NCI-H2171 (cell line): ENCODE measurements at regions not wholly inside any gene's neighbourhood (a gene's known extent, or its start where the extent isn't known, plus 50 kb on each side); places are given as distances from the start of the nearest gene placed in this dataset.

Experiments
- DNase-seq: peaks from one replicate; lab custom pipeline; 2025; lab: John Stamatoyannopoulos, UW

DNA sequence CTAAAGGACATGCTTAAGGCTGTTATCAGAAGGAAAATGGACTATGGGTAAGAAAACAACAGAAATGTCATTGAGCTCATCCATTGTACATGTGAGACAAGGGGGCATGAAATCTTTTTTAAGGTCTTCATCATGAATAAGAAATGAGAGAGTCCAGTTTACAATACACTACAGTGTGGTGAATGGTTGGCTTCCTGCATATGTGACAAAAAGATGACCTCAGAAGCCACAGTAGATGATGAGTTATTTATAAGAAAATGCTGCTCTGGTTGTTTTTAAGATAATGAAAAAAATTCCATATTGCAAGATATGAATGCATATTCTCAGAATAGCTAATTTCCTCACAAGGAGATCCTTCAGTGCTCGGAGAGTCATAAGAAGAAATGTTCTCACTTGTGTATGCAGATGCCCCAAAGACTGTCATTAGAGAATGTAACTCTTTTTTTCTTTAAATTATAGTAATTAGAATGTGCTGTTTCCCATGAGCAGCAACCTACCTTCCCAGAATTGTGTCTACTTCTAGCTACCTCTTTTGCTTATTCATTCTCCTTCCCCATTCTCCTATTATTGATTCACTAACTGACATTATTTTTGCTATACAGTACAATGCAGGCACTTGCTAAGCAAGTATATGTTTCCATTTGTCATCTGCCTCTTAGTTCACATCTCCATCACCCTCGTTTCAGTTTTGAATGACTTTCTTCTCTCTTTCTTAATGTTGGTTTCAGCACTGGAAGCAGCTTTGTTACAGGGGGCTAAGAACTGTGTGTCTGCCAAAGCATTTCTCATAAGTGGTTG is 152.0 kb upstream of the PEX5L start:
- DNase-seq: no peak

DNA sequence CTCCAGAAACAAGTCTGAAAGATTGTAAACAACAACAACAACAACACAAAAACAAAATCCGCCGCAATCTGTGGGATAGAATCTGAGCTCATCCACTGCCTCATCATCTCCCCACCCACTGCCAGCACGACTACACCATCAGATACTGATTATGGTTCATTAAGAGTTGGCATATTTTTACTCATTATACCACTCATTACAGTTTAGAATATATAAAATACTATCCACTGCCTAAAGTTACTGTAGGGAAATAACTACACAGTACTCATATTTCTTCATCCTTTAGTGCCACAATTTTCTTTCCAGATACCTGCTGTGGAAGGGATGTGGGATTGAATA is 152.5 kb upstream of the PEX5L start:
- no peak for DNase-seq

DNA sequence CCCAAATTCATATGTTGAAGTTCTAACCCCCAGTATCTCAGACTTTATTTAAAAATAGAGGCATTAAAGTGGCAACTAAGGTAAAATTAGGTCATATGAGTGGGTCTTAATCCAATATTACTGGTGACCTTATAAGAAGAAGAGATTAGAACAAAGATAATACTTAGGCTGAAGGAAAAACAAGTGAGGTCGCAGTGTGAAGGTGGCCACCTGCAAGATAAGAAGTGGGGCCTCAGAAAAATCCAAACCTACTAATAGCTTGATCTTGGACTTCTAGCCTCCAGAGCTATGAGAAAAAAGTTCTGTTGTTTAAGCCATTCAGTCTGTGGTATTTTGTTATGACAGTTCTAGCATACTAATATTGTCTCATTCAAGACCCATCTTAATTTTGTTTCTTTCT is 159.9 kb upstream of the PEX5L start:
- no peak for DNase-seq

DNA sequence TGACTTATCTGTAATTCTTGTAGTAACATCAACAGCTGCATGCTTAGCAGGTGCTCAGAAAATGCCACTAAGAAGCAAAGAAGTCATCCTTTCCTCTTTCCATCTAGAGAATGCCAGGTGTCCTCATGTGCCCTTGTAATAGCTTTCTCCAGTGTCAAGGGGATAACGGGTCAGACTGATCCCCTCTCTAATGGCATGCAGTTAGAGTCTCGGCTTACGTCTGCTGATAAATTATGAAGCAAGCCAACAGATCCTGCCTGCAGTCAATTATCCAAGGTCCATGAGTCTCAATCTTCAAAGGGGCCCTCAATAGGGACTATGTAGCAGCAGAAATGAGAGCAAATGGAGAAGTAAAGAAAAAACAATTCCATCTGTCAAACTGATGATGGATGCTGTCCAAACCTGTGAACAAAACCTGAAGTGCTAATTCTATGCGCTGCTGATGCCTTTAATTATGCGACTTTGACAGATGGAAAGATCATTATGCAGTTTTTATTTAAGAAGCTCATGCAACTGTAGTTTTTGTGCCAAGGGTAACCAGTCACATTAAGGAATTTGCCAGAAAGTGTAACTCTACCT is 162.8 kb upstream of the PEX5L start:
- peak; percentile 83 for DNase-seq

DNA sequence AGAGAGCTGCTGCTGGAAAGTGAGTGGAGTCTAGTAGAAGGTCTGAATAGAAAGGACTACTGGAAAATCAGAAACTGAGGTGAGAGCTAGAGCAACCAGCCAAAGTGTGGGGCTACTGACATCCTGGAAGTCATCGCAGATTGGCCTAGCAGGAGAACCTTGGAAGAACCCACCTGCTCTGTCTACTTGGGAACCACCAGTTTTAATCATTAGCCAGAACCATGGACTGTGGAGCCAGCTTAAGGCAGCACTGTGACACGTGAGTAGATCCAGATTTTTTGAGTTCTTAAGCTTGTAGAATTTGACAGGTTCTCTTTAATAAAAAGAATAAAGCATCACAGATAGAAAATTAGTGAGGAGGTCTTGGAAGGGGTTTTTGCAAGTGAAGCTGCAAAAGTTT is 179.1 kb upstream of the PEX5L start:
- DNase-seq: no peak

DNA sequence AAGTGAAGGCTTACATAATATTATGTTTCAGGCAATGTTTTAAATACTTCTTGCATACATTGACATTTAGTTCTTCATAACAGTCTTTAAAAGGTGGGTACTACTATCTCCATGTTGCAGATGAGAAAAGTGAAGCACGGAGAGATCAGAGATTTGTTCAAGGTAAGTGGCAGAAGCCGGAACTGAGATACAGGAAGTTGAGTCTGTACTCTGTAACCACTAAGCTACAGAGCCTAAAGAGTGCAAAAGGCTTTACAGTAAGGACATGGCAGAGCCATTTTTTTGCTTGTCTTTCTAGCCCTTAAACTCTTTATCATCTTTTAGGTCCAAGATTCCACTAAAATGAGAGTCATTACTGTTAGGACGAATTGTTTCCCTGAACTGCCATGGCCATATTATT is 186.5 kb upstream of the PEX5L start:
- DNase-seq: no peak

DNA sequence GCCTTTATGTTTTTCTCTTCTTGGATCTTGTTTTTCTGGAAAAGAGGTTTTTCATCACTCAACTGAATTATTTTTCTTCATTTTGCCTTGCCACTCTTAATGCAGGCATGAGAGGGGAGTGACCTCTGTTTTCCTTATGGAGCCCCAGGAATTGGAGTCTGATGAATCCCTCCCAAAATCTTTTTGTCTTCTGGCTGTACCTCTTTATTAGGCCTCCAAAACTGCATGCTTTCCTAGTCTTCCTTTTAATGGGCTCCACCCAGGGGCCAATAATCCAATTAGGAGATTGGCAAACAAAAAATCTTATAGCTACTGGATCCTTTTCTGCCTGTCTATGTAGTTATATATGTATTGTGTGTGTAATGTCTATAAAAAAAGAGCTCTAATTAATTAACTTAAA is 192.4 kb upstream of the PEX5L start:
- DNase-seq: no peak

DNA sequence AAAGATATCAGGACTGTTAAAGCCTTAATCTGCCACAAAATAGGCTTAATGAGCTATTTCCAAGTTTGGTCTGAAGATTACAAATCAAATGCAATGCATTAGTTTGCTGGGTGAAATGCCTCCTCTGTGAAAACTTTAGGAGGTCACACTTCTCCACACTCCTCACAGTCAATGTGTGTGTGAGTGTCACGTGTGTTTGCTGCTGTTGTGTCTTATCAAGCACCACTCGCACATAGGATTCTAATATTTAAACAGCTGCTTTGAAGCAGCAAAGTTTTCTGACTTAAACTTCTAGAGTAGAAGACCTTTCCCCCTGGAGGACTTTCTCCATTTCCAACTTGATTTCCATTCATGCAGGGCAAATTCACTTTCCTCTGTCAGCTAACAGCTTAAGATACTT is 203.2 kb upstream of the PEX5L start:
- DNase-seq: no peak

DNA sequence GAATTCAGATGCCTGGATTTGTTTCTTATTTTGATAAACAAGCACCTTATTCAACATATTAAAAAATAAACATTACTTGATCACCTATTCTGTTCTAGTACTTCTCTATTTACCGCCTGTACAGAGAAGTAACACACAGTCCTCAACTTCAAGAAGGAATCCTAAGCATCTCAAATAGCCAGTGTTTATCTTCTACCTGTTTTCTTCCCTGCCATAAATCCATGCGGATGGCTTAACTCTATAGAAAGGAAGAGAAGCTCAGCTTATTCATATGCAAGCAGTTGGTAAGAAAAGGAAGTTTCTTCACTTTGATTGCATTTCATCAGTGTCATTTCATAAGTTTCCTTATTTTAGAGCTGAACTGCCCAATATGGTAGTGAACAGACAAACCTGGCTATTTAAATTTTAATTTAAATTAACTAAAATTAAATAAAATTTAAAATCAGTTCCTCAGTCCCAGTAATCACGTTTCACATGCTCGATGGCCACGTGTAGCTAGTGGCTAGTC is 210.0 kb upstream of the PEX5L start:
- no peak for DNase-seq

DNA sequence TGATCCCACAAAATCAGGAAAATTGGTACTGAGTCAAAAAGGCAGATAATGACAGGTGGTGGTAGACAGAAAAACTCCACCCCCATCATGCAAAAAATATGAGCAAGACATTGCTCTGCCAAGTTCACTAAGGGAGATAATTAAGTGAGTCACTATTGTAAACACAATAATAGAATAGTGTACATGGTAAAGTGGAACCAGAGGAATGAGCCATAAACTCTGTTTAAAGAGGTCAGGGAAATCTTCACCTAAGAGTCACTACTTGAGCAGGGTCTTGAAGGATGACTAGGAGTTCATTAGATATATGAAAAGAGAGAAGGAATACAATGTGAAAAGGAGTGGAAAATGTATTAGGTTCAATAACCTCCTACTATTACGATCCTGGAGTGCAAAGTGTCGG is 213.4 kb upstream of the PEX5L start:
- no peak for DNase-seq

DNA sequence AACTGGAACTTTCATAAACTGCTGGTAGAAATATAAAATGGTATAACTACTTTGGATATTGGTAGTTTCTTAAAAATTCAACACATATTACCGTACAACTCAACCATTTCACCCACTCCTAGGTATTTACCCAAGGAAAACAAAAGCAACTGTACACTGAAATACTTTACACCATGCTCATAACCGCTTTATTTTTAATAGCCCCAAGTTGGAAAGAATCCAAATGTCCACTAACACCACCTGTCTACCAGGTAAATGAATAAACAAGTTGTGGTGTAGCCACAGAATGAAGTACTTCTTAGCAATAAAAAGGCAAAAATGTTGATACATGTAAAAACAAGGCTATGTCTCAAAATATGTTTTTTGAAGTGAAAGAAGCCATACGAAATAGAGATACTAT is 215.9 kb upstream of the PEX5L start:
- DNase-seq: peak; percentile 5

DNA sequence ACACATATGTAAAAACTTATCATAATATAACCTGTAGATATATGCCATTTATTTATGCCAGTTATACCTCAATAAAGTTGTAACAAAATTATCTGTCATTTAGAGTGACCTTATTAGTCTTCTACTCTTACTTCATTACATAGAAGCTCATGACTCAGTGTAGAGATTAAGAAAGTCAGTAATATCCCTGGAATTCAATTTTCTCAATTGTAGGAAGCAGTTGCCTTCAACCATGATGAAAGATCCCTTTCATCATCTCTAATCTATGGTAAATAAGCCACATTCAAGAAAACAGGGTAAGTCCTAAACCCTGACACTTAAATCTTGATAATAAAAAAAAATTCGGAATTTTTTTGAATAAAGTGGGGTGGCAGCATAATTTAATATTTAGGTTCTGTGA is 216.5 kb upstream of the PEX5L start:
- no peak for DNase-seq

DNA sequence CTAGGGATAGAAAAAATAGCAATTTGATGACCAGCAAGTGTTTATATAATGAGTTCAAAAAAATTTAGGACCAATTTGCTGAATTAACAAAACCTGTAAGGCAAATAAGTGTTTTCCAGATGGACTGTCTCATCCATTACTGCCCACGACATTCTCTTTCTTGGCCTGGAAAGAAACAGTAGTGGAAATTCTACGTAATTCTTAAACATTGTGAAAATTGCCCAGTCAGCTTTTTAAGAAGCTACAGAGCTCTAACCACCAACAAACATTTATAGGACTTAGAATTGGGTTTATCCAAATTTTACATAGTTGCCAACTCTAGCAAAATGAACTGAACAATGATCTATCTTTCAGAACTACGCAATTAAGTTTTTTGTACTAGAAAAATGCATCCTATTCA is 227.7 kb upstream of the PEX5L start:
- DNase-seq: no peak

DNA sequence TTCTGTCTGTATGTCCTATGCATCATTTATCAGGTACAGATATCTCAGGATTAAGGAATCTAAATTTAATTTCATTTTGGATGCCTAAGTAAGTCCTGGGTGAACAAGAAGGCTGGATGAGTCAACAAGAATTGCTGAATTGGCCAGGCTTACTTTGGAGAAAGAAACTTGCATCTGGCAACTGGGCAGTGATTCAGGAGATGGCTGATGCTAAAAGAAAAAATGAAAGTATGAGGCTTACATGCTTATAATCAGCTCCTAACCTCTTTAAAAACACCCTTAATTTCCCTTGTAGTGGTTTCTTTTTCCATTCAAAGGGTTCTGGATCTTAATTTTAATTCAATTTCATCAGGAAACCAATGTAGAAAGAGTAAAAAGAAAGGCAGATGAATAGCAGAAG is 228.8 kb upstream of the PEX5L start:
- no peak for DNase-seq

DNA sequence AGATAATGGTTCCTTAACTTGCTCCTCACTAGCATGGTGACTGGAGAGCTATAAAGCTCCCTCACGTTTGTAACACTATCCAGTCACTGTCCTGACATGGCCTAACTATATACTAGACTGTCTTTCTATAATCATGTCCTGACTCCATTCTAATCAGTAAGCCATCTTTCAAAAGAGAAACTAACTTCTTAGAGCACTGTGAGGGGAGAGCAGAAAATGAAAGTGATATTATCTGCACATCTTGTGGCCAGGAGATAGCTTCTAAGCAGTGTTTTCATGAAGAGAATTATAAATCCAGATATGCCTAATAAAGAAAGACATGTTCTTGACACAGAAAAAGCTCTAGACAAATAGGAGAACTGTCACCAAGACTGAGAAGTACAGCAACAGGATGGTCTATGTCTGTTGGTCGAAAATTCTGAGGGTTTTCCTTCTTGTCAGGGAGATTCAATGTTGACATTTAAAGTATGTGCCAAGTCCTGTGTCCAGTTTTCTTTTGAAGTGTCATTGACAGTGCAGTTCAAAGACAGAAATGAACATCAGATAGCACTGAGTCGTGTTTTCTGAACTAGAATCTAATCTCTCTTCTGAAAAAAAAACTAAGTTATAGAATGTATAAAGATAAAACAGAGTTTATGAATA is 230.6 kb upstream of the PEX5L start:
- DNase-seq: no peak

DNA sequence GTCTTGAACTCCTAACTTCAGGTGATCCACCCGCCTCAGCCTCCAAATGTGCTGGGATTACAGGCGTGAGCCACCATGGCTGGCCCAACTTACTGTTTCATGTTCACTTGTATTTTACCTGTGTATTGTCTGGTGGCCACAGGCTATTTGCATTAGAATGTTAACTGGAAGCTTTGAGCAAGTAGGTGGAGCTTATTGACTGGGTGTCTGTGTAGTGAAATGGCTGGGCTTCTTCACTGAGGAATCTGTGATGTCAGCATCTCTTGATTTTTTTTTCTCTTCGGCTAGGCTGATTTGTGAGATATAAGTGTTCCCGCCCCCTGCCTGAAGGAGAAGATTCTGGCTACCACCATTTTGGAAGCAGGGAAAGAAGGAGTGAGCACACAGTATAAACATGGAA is 237.8 kb upstream of the PEX5L start:
- DNase-seq: no peak

DNA sequence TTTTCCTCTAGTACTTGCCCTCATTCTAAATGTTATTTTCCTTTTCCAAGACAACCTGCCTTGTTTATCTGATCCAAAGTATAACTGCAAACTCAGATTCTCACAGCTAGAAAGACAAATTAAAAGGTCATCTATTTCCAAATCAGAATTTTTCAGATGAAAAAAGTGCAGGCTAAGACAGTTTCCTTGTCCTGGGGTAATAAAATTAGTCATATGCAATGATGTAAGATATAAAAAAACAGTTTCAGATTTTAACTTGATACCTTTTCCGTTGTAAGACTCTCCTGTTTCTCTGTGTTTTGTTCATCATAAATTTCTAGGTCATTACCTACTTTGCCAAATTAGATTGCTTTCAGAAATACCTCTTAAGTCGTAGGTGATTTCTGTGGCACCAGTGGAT is 238.4 kb upstream of the PEX5L start:
- DNase-seq: no peak

DNA sequence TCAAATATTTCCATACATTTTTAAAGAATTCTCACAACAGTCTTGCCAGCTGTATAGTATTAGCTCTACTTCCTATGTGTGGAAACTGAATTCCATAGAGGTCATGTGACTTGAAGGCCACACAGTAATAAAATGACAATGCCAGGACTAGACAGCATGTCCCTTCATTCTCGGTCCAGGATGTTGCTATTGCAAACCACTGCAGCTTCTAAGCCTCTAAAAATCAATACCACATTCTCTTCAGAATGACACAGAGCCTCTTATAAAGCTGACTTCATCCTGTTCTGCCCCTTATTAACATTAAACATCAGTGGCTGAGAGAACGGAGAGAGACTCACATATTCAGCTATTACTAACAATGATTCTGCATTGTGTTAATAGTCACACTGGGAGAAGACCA is 240.3 kb upstream of the PEX5L start:
- DNase-seq: no peak

DNA sequence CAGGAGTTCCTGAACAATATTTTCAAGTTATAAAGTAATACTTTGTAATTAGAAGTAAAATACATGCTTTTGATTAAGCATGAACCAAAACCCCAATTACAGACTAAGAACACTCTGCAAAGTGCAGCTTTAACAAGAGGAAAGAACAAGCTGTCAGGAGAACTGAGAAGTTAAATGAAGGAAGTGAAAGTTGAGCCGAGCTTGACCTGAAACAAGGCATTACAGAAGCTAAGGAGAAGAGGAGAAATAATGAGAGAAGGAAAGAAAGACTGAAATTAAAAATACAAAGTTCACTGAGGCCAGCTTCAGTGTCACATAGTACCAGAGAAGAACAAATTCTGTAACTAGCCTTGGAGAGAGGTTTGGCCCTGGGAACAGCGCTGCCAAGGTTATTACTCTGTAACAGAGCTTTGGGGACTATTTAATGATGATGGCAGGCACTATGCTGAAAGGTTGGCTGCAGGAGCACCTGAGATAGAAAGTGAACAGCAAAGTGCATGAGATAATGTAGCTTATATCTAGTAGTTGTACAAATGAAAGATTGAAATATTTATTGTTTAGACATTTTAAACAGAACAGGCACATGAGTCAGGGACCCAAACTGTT is 241.9 kb upstream of the PEX5L start:
- DNase-seq: no peak

DNA sequence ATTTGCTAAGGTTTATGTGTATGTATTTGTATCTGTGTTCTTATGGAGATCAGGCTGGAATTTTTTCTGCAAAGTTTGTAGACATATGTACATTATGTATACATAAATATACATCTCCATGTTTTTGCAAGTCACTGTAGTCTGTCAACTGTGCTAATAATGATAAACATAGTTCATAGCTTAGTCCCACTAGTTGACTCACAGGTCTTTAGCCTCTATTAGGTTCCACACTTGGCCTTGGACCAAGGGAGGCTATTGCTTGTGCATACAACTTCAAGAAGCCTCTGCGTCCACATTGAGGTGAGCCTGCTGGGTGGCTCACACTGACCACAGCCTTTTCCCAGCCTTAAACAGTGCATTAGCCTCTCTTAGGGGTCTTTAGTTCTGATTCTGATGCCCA is 243.8 kb upstream of the PEX5L start:
- no peak for DNase-seq

DNA sequence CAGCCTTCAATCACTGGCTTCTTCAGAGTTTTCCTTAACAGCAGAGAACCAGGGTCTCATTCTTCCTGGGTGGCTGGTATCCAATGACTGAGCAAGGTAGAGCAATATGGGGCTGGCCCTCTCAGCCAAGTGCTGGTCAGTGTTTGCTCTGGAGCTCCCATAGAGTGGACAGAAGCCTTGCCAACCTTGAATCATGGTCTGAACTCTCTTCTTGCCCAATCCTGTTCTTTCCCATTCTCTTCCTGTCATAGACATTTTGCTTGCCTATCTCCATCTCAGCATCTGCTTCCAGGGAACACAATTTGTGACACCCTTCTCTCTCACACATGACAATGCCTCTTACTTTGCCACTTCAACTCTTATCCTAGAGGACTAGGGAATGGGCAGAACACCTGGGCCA is 245.6 kb upstream of the PEX5L start:
- DNase-seq: no peak

DNA sequence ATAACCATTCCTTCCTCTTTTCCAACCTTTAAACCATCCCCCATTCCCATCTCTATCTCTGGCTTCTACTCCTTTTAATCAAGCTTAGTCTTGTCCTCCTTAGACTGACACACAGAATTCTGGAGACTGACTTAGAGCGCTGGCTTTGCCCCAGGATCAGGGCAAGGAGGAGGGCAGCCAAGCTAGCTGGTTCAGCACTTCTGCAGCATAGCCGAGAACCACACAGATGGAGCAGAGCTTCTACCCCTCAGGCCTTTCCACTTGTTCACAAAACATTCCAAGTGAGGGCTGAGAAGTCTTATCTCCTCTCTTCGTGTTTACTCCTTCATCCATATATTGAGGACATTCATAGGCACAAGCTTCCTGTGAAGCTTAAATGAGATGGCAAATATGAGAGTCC is 246.5 kb upstream of the PEX5L start:
- no peak for DNase-seq
